HL-60 (cell line): ENCODE measurements at regions not wholly inside any gene's neighbourhood (a gene's known extent, or its start where the extent isn't known, plus 50 kb on each side); places are given as distances from the start of the nearest gene placed in this dataset.

Experiments
- CTCF ChIP-seq: IDR thresholded peaks from one replicate; pipeline ENCODE4 v1.5.1; 2011; ENCODE audit warnings: low read length, control low read depth, inconsistent platforms; ENCODE audit not compliant: insufficient read depth
- REST ChIP-seq: IDR thresholded peaks from 2 replicates; pipeline ENCODE4 v1.6.1; 2012; ENCODE audit warnings: low read depth; ENCODE audit not compliant: insufficient replicate concordance

DNA sequence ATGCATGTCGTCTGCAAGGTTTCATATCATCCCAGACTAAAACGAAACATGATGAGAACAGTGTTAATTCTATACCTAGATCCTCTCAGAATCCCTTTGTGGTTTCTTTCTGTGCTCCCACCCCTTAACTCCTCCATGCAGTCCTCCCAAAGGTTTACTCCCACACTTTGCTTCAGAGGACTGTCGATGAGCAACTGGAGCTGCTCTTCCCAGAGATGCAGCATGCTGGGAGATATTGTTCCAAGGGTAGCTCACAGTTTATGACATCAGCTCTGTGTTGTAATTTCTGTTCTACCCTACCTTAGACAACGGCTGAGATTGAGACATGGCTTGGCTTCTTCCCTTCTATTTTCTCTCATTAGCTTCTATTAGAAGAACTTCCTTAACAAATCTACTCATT lies 313.0 kb upstream of the COL8A1 start:
- TF ChIP-seq CTCF (no peak), REST (no peak)
